Suprapubic skin (tissue), 4 donors: ENCODE measurements at regions not wholly inside any gene's neighbourhood (a gene's known extent, or its start where the extent isn't known, plus 50 kb on each side); places are given as distances from the start of the nearest gene placed in this dataset.

Source experiments
- EP300 ChIP-seq: sonication (generic); formaldehyde crosslinking; IDR thresholded peaks from one replicate; pipeline ENCODE4 v1.6.1; 2017; ENCODE audit warnings: antibody characterized with exemption
- POLR2A ChIP-seq, 2 donors: fragments of 450-650 bp; IDR thresholded peaks; one replicate each; pipeline ENCODE4 v1.6.1; 2017; ENCODE audit warnings: antibody characterized with exemption in 2 of 2, mild to moderate bottlenecking in 2 of 2, moderate library complexity in 2 of 2
- POLR2AphosphoS5 ChIP-seq, 3 donors: sonication (generic); formaldehyde crosslinking; IDR thresholded peaks; one replicate each; pipeline ENCODE4 v1.6.1; 2017; ENCODE audit warnings: antibody characterized with exemption in 3 of 3
- TF ChIP-seq, protein P1 (sequence below), 2 donors: fragments of 200-600 bp in 1 of 2; fragments of 450-650 bp in 1 of 2; sonication (generic) in 1 of 2; IDR thresholded peaks; one replicate each; pipeline ENCODE4 v1.5.1; 2016 to 2019; ENCODE audit warnings: antibody characterized with exemption in 2 of 2, mild to moderate bottlenecking in 1 of 2, moderate library complexity in 1 of 2

GRCh38 chr13:53601113-53601512, 572.5 kb downstream of the OLFM4 start:
- TF ChIP-seq POLR2A (IDR thresholded peaks at IDR 0.05) (no peak), EP300 (no peak), POLR2AphosphoS5 (IDR thresholded peaks at IDR 0.05) (no peak)
- TF ChIP-seq, protein P1, sequence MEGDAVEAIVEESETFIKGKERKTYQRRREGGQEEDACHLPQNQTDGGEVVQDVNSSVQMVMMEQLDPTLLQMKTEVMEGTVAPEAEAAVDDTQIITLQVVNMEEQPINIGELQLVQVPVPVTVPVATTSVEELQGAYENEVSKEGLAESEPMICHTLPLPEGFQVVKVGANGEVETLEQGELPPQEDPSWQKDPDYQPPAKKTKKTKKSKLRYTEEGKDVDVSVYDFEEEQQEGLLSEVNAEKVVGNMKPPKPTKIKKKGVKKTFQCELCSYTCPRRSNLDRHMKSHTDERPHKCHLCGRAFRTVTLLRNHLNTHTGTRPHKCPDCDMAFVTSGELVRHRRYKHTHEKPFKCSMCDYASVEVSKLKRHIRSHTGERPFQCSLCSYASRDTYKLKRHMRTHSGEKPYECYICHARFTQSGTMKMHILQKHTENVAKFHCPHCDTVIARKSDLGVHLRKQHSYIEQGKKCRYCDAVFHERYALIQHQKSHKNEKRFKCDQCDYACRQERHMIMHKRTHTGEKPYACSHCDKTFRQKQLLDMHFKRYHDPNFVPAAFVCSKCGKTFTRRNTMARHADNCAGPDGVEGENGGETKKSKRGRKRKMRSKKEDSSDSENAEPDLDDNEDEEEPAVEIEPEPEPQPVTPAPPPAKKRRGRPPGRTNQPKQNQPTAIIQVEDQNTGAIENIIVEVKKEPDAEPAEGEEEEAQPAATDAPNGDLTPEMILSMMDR (IDR thresholded peaks at IDR 0.05): no peak
